NCI-H2171 treated with DMSO at 0.1 percent for 48 hours (cell line): ENCODE measurements at regions not wholly inside any gene's neighbourhood (a gene's known extent, or its start where the extent isn't known, plus 50 kb on each side); places are given as distances from the start of the nearest gene placed in this dataset.

Experiments
- DNase-seq: peaks from one replicate; lab custom pipeline; 2025; lab: John Stamatoyannopoulos, UW

GRCh38 chr1:106875622-106876021, 180.9 kb upstream of the PRMT6 start:
- DNase-seq: no peak

DNA sequence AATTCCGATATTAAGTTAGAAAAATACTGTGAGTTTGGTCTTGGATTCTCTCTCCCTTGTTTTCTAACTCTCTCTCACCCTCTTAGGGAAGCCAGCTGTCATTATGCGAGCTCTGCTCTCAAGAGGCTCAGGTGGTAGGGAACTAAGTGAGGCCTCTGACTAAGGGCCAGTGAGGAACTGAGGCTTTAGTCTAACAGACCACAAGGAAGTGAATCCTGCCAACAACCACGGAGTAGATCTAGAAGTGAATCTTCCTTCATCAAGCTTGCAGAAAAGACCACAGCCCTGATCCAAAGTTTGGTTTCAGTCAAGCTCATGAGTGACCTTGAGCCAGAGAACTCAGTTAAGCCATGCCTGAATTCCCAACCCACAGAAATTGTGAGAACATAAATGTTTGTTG, 180.1 kb upstream of the PRMT6 start:
- no peak for DNase-seq

DNA sequence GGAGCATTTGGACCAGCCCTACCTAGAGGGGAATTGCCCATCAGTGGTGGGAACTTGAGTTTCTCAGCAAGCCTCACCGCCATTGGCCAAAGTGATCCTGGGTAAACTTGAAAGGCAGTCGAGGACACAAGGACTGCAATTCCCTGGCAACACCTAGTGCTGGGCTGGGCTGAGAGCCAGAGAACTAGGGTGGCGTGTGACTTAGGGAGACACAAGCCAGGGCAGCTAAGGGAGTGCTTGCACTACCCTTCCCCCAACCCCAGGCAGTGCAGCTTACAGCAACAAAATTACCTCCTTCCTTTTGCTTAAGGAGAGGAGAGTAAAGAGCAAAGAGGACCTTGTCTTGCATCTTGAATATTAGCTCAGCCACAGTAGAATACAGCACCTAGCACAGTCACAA, 176.9 kb upstream of the PRMT6 start:
- DNase-seq: peak; percentile 1

GRCh38 chr1:106880226-106880625, 176.2 kb upstream of the PRMT6 start:
- DNase-seq: no peak

GRCh38 chr1:106883208-106883607, 173.3 kb upstream of the PRMT6 start:
- DNase-seq: no peak

- DNase-seq: no peak
Observed at GRCh38 chr1:106889059-106889458, 167.4 kb upstream of the PRMT6 start.

DNA sequence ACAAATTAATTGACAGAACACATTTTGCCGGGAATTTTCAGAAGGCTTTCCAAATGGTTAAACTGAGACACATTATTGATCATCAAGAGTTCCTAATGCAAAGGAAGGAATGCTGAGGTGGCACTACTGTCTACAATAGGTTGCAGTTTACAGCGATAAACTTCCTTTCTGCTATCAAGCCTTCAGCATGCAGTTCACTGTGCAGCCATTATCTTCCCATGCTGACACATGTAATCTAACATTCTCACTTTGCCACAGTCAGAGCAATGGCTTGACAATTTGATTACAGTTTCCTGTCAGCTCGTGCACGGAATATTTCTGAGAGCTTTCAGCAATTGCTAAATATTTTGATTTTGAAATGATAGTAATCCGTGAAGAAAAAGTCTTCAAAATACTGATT, 166.9 kb upstream of the PRMT6 start:
- no peak for DNase-seq

DNA sequence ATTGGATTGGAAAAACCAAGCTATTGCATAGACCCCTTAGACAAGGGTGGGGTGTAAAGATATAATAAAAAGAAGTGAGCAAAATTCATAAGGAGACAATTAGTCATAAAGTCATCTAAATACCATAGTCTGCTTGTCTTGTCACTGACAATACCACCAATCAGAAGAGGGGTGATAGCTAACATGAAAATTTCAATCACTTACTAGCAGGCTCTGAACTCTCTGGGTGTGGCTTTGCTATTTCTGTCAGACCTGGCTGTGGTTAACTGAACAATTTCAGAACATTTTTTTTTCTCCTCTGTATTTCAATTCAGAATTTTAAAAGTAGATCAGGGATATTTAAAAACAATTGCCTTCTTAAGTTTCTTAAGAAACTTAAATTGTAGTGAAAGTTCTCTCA, 158.5 kb upstream of the PRMT6 start:
- DNase-seq: no peak

DNA sequence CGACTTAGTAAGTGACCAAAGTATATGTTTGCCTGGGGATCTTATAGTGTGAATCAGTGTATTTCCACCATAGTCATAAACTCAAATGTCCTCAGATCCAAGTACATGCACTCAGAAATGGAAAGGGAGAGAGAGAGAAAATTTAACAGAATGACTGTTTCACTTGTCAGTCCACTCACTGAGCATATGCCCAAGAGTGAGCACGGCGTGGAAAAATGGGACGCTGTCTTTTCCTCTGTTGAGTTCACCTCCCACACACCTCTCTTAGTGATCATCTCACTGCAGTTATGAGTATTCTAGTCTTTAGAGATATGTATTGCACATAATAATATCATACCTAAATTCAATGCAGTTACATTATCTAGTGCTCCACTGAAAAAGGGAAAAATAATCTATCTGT, 156.8 kb upstream of the PRMT6 start:
- DNase-seq: no peak

- DNase-seq: no peak
Observed at GRCh38 chr1:106907795-106908194, 148.7 kb upstream of the PRMT6 start.

- DNase-seq: no peak
Observed at GRCh38 chr1:106908689-106909088, 147.8 kb upstream of the PRMT6 start.

DNA sequence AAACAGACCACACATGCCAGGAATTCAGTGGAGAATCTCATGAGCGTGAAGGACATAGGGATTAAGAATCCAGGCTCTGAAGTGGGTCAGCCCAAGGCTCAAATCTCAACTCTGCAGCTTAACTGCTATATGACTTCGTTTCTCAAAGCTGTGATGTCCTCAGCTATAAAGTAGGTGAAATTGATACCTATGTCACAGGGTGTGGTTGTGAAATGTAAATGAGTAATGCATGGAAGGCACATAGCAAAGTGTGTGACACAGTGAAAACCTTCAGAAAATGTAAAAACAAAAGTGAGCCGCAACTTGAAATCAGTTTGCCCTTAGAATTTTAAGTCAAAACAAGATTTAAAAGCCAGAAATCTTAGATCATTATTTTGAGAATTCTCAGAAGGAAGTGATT, 145.7 kb upstream of the PRMT6 start:
- no peak for DNase-seq

DNA sequence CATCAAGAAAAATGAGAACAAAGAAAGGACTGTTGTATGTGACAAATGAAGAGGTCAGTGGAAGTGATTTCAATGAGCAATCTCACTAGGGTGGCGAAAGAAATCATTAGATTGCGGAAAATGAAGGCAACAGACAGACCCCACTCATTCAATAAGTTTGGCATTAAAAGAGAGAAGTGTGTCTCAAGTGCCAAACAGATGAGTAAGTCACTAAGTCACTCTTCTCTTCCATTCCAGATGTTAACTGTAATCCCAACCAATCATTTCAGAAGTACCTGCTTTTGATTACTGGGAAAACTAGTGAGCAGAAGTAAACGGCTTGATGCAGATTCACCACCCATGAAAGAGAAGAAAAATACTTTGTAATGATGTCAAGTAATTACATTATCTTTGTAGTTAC, 144.3 kb upstream of the PRMT6 start:
- DNase-seq: no peak

GRCh38 chr1:106921186-106921585, 135.3 kb upstream of the PRMT6 start:
- no peak for DNase-seq

DNA sequence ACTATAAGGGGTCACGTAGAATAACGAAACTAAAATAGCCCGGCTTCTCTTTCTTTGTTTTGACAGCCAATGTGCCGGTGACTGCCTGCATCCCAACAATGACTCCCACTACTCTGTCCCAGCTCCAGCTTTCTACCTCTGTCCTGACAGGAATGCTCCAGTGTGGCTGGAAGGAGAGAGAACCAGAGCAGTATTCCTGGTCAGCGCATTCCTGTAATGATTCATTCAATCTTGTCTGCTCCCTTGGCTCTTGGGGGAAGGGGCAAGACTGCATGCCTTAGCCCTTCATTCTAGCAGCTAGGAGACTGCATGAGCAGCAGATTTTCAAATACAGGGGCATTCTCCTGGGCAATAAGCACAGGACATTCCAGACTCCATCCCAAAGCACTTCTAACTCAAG, 132.1 kb upstream of the PRMT6 start:
- DNase-seq: no peak

- DNase-seq: no peak
Observed at GRCh38 chr1:106925750-106926149, 130.7 kb upstream of the PRMT6 start.

GRCh38 chr1:106926803-106927582, 129.5 kb upstream of the PRMT6 start:
- no peak for DNase-seq

DNA sequence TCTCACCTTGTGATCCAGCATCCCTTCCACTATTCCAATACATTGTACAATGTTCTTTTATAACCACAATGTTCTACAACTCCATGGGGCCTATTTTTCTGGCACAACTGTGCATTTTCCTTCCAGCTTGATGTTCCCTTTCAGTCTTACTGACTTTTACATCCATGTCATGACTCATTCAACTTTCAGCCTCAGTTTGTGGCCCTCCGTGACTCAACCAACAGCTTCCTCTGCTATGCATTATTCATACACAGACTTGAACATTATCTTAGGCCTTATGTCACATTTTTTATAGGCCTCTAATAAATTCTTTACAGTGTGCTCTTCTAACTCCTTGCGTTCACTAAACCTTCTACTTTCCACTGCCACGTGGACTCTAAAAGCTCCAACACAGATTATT, 119.4 kb upstream of the PRMT6 start:
- DNase-seq: no peak

- DNase-seq: peak; percentile 89
Observed at GRCh38 chr1:106944721-106945120, 111.8 kb upstream of the PRMT6 start.

- no peak for DNase-seq
Observed at GRCh38 chr1:106952776-106953175, 103.7 kb upstream of the PRMT6 start.

DNA sequence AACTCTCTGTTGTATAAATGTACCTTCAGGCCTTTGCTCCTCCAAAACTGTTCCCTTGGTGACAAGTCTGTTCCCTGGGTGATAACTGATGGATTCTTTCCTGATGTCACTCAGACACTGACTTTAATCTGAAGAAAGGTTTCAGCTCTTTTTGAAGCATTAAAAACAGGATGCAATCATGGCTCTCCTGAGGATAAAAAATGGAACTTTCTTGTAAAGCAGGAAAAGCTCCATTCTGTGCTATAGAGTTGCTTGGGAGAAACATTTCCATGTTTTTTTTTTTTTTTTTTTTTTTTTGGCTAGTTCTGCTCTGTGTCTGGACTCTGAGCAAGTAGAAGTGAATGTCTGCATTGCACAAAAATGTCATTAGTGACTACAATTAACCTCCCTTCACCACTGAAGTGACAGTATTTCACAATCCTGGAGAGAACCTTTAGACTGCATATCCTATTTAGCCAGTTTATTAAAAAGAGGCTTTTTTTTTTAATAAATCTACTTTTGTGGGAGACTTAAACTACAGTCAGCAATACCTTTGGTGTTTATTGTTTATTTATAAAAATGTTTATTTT, 101.7 kb upstream of the PRMT6 start:
- no peak for DNase-seq

DNA sequence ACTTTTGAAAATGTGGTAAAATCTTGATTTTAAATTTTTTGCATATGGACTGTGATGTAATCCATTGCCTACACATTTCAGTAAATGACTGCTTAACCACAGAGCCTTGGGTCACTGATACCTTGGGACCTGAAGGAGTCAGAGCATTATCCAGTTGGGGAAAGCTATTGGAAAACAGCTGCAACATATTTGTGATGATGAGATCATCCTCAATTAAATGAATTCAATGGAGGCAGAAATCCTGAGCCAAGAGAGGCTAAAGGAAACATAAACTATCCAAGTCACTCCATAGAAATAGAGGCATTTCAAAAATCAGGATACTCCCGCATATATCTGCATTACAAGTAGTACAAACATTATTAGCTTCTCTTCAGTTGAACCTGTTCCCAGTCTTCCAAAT, 99.8 kb upstream of the PRMT6 start:
- no peak for DNase-seq

DNA sequence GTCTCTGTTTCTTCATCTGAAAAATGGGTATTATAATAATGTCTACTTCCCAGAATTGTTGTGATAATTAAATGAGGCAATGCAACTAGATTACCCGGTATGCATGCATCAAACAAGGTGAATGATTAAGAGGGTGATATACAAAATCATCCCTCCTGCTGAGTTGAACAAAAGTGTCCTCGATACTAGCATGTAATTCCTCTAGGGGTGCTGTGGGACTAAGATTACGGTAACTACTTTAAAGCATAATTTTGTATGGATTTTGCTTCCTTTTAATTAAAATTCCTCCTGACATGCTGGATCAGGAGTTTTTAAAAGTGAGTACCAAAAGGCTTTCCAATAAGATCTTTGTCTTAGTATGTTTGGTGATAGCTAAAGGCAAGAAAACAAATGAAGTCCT, 98.7 kb upstream of the PRMT6 start:
- no peak for DNase-seq

DNA sequence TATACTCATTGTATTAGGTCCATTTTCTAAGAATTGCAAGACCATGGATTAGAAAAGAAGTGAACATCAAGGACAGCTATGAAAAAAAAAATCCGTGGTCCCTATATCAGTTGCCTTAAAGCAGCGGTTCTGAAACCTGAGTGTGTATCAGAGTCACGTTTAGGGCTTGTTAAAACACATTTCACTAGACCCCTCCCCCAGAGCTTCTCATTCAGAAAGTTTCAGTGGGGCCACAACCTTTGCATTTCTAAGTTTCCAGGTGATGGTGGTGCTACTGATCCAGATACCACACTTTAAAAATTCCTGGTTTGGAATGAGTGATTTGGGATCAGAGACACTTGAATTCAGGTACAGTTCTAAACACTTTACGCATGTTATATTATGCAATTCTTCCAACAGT, 96.1 kb upstream of the PRMT6 start:
- DNase-seq: no peak
